ENCODE measurements at regions not wholly inside any gene's neighbourhood (a gene's known extent, or its start where the extent isn't known, plus 50 kb on each side); places are given as distances from the start of the nearest gene placed in this dataset.

DNA sequence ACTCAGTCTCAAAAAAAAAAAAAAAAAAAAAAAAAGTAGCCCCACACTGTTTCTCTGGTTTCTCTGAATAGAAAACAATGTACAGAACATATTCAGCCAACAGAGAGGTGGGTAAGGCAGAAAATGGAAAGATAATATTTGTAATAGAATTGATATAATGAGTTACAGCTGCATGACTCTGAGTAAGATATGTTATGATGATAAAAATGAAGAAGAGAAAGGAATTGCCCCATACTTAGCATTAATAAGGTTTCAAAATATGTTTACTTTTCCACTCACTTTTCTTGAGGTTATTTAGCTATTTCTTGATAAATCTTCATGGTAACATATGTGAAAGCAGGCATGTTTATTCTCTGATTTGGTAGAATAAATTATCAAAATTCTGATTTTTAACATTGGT is 100.9 kb upstream of the ROBO2 start:
- DNase-seq = no peak

DNA sequence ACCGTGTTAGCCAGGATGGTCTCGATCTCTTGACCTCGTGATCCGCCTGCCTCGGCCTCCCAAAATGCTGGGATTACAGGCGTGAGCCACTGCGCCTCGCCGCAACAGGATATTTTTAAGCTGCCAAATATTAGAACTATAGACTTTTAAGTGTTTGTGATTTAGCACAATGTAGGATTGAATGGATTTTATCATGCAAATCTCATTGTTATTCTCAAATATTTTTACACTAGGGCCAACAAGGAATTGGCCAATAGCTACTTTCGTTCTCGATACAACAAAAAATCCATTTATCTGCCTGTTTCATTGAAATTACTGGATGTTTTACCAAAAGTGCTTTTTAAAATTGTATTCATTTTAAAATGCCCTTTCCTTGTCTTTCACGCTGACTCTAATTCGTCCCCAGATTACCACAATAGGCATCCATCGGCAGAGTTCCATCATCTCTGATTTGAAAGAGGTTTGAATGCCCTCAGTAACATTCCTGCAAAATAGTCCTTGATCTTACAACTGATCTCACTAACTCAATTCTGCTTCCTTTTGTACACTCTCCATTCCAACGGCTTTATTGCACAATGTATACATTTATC is 99.6 kb upstream of the ROBO2 start:
- DNase-seq = no peak

DNA sequence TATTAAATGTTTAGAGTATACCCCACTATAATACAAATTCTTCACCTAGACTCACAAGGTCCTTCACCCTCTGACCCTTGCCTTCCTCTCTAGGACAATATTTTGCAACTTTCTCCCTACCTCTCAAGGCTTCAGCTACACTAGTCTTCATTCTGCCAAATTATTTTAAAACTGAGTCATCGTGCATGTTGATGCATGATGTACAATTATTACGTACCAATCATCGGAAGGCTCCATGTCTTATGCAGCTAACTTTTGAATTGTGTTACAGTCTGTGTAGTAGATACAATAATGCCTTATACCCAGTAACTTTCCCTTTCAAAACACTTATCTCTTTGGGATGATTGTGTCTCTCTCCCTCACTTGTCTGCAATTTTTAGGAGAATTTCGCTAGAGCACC is 98.5 kb upstream of the ROBO2 start:
- no peak for DNase-seq

DNA sequence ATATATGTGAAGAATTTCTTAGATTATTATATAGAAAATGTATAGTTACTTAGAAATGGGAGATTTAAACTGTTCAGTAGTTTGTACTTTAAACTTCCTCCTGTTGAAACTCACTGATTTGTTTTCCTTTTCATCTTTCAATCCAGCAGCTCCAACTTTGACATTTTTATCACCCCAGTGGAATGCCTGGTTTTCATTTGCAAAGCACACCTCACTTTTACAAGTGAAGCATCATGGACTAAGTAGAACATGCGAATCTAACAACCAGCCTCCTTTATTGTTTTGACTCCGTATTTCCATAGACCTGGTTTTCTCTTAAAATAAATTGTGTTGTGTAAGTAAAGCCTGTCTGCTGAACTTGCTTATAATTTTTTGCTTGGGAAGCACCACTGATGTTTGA is 97.8 kb upstream of the ROBO2 start:
- no peak for DNase-seq

DNA sequence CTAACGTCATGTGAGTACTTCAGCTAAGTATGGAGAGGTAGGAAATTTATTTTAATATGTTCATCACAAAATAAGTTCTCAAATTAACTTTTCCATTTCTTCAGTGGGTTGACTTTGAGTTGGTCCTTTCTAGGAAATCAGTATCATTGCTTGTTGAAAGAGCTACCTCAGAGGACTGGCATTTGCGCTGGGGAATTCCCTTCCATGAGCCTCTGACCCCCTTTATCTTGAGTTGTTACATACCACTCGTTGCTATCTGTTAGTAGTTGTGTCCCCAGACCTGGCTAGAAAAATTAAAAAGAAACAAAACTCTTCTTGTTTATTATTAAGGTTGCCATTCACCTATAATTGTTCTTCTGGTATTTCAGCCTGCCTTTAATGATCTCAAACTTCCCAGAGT is 96.8 kb upstream of the ROBO2 start:
- DNase-seq = no peak

DNA sequence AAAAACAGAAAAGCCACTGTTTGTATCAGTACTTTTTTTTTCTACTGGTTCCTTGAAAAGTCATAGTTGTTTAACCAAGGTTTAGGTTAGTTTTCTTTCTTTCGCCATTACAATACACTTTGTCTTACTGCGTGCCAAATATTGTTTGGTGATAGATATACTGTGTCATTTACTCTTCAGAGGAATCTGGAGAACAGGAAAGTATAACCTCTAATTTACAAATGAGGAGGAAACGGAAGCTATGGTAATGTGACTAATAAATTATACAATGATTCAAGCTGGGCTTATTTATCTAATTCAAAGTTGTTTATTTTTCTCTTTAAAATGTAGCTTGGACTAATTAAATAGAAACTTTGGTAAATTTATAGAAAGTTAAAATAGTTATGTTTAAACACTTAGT is 96.2 kb upstream of the ROBO2 start:
- DNase-seq = no peak

DNA sequence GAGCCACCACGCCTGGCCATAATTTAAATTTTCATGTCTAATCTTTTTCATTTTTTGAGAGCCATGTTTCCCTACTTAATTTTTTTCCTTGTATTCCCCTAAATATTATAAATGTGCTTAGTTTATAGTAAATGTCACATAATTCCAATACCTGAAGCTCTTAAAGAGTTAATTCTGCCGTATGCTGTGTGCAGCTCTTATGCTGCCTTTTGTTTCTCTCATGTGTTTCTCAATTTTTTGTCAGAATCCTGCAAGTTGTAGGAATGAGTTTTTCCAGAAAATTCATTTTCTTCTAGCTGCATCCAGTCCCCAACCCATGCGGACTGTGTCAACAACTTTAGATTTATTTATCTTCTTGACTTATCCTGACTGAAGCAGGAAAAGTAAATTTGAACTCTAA is 90.9 kb upstream of the ROBO2 start:
- DNase-seq = no peak

DNA sequence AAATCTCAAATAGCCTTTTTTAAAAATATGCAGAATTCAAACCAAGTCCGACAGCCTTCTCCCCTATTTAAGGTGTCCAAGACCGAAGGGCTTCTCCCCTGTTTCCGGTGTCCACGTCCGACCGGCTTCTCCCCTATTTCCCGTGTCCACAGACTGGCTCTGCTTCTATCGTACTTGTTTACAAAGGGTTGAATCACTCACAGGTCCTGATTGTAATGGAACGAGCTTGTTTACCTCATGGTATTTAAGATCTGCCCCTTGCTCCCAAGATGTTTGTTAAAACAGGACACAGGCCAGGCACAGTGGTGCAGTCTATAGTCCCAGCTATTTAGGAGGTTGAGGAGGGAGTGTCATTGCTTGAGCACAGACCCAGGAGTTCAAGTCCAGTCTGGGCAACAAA is 90.4 kb upstream of the ROBO2 start:
- DNase-seq = no peak

DNA sequence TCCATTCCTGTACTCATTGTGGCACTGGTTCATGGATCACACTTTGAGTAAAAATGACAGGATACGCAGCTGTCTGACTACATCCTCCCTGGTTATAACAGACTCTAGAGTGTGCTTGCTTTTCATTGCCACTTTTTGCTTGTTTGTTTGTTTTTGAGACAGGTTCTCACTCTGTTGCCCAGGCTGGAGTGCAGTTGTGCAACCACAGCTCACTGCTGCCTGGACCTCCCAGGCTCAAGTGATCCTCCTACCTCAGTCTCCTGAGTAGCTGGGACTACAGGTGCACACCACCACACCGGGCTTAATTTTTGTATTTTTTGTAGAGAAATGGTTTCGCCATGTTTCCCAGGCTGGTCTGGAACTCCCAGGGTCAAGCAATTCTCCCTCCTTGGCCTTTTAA is 89.3 kb upstream of the ROBO2 start:
- no peak for DNase-seq

DNA sequence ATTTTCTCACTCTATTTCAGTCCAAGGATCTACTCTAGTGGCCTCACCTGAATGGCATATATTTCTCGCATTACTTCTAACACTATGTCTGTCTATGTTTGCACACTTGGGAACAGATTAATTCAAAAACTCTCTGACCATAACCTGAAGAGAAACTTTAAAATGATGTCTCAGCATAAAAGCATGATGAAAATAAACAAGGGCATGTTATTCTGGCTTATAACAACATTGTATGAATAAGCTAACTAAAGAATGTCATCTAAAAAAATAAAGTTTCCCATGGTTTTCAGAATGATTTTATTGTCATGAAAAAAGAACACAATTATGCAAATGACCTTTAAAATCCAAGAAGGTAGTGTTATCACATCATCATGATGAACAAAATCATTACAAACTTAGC is 85.5 kb upstream of the ROBO2 start:
- no peak for DNase-seq

DNA sequence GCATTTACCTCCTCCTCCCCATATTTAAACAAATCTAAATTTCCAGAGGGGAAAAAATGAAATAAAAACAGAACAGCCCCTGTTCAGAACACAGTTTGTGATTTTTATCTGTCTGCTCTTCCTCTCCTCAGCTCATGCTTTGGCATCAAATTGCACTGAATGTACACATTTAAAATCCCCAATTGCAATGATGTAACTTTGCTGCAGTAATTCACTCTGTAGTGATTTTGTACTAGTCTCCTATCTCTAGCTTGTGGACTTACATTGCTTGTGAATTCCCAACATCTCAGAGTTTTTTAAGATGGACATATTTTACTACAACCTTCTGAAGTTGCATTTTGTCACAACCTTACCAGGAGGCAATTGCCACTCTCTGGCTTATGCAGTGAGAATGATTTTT is 81.6 kb upstream of the ROBO2 start:
- no peak for DNase-seq

DNA sequence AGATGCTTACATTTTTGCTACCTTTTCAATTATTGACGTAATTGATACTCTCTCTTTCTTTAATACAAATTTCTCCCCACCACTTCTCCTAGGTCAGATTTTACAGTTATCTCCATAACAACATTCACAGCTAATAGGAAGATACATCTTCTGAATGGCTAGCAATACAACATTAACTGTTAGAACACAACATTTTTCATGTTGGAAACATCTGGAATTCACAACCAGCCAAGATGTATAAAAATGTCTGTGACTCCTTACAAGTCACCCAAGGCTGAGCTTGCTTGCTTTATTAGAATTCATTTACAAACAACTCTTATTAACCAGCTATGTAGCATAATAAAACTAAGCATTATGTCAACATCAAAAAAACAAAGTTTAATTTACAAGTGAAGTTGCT is 81.0 kb upstream of the ROBO2 start:
- DNase-seq = no peak

DNA sequence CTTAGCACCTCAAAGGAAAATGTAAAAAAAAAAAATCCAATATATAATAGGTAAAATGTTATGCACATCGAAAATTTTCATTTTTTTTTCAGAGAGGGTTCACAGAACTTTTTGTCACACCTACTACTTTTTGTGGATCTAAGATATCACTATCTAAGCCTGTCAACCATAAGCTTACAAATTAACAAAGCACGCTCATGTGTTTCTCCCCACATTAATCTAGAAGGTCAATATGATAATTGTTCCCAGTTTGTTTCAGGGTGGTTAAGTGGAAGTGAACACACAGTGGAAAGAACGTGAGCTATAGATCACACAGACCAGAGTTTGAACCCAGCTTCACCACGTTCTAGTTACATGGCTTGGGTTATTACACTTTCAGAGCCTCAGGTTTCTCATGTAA is 78.6 kb upstream of the ROBO2 start:
- DNase-seq = no peak

DNA sequence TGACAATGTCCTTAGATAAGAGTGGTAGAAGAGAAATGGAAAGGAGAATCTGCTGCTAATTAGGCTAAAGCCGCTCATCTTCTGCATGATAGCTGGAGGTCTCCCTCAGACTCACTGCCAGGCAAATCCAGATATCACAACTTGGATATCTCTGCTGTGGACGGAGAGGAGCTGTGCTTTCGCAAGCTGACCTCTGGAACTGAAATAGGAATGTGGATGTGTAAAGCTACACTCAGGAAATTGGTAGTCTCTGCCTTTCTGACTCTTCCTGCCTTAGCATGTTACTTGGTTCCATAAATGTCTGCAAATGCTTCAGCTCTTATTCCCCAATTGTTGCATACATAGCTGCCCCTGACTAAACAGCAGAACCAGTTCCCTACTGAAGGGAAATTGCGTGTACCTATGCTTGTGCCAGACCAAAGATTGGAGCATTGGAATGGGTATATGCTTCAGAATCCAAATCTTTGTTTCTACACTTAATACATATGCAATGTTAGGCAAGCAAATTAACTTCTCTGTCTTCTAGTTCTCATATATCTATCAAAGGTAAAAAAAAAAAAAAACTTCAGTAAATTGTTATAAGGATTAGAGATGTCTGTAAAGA is 74.7 kb upstream of the ROBO2 start:
- no peak for DNase-seq

DNA sequence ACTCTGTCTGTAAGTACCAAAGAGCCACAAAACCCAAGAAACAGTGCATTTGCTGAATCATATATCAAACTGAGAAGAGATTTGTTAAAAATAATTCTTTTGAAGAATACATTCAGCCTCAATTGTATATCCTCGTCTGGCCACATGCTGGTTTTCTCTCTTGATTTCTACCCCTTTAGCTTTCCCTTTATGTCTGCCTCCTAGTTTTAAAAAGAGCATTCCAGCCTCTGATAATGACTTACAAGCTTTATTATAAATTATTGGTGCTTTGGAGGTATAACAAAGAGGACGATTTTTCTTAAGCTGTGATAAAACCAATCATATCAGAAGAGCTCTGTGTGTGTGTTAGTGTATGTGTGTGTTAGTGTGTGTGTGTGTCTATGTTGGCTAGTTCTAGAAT is 70.4 kb upstream of the ROBO2 start:
- no peak for DNase-seq

DNA sequence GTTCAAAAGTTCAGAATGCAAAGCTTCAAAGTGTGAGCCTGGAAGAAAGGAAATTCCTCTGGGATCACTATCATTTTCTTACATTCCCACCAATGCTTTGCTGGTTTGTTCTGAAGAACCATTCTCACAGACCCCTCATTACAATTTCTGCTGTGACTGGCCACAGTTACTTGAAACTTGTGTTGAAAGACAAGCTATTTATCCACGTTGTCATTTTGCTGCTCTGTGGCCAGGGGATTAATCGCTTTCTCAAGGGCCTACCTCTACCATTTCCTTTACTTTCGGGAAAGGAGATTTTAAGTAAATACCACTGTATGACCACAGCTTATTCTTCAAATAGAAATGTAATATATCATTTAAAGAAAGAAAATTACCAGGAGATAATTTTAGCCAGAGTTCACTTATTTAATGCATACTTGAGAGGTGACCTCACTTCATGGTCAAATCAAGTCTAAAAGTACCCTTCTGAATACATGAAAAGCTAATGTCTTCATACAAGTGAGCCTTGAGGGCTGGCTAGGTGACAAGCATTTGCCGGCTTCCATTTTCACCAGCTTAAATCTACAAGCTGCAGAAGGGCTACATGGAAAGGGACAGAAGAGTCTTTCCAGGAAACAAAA is 69.8 kb upstream of the ROBO2 start:
- no peak for DNase-seq

DNA sequence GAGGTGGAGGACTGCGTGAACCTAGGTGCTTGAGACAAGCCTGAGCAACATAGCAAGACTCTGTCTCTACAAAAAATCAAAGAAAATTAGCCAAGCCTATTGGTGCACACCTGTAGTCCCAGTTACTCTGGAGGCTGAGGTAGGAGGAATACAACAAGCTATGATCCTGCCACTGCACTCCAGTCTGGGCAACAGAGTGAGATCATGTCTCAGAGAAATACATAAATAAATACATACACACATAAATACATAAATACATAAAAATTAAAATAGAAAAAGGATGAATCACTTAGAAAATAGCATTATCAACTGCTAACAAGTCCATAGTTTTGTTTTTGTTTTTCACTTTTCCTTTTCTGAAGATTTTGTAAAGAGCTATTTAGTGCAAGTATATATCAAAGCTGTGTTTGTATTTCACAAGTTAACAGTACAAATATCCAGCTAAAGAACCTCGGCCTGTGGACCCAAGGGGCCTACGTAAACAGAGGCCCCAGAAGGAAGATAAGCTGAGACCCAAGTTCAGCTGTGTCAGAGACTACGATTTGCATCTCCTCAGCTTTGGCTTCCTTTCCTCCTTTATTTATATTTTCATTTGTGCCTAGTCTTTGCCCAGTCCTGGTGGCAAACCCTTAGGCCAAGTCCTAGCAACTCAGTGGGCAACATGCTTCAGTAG is 67.1 kb upstream of the ROBO2 start:
- no peak for DNase-seq

DNA sequence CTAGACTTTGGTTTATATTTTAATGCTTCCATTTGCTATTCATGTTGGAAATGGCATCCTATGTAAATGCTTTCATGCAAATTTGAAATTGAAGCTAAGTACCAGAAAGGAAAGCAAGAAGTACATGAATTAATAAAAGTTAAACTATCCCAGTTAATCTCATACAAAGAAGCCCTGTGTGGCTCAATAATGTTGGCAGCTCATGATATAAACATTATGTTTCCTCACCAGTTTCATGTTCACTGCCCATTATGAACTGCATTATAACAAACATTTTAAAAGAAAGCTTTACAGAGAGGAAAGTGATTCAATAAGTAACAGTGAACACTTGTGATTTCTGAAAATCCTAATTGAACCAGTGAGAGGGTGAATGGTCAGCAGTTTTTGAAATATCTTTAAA is 62.9 kb upstream of the ROBO2 start:
- DNase-seq = no peak

DNA sequence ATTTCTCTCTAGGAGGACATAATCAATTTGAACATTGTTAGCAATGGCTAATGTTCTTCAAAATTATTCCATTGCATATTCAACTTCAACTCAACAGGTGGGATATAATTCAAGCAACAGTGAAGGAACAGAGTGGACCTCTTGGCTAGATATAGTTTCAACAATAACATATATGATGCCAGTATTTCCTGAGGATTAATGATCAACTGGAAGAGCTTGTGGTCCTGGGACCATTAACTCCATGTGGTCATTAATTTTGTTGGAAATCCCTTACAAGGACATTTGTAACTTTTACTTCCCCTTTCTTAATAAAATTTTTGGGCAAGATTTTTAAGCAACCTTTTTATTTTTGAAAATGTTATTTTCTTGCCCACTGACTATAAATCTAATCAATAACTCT is 54.3 kb upstream of the ROBO2 start:
- DNase-seq = no peak

DNA sequence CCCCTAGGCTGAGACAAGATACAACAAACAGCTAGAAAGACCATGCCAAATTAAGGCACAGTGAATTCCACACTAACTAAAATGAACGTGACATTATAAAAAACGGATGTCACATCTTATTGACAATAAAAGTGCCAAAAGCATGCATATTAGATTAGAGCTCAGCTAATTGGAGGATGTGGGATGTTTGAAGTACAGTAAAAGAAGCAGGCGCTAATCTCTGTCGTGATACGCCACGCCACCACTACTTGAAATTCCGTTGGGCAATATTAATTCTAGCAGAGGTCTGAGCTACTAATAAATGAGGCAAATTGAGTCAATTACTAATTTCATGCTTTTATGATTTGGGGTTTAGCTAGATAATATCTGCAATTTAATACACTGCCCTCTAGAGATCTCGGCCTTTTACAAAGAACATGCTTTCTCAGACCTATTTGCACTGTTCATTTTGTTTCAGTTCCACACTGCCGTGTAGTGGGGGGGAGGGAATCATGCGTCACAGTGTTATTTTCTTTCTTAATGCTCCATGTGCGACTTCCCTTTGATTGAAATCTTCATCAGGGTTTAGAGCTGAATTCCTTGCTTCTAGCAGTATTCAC is 52.9 kb upstream of the ROBO2 start:
- DNase-seq = no peak
